Colonic mucosa (tissue), 4 donors: ENCODE measurements at regions not wholly inside any gene's neighbourhood (a gene's known extent, or its start where the extent isn't known, plus 50 kb on each side); places are given as distances from the start of the nearest gene placed in this dataset.
A peak's percentile ranks its signal among the peaks of the same experiment; 100 is the strongest.

Experiments
- DNase-seq: peaks from one replicate; pipeline ENCODE4 v3.0.0-alpha.2; 2020
- H3K27ac ChIP-seq: fragments of 200-600 bp; one replicate; pipeline ENCODE4 v1.8.0; 2021
- H3K27me3 ChIP-seq: fragments of 200-600 bp; one replicate; pipeline ENCODE4 v1.8.0; 2021
- H3K36me3 ChIP-seq: fragments of 200-600 bp; one replicate; pipeline ENCODE4 v1.8.0; 2021
- H3K4me1 ChIP-seq: fragments of 200-600 bp; one replicate; pipeline ENCODE4 v1.8.0; 2021; ENCODE audit warnings: mild to moderate bottlenecking
- H3K4me3 ChIP-seq: fragments of 200-600 bp; one replicate; pipeline ENCODE4 v1.8.0; 2021
- H3K9ac ChIP-seq, 2 donors: one replicate each; pipeline ENCODE4 v1.7.0; 2013; ENCODE audit warnings: control low read depth in 2 of 2, low read depth in 2 of 2, low read length in 2 of 2
- H3K9me3 ChIP-seq: fragments of 200-600 bp; one replicate; pipeline ENCODE4 v1.8.0; 2021
- intact Hi-C: fragments of 100-400 bp; cut with DNase I; formaldehyde crosslinking; loops from one replicate; pipeline ENCODE4 v1.14.1; 2022
- TF ChIP-seq, protein P1 (sequence below): fragments of 200-600 bp; IDR thresholded peaks from one replicate; pipeline ENCODE4 v1.8.0; 2022; ENCODE audit warnings: antibody characterized with exemption, mild to moderate bottlenecking
- donor health status: healthy.
- donor health status: DM: no; HTN: no; CAD: no.
- donor health status: DM: no; HTN: no; CAD: no.

DNA sequence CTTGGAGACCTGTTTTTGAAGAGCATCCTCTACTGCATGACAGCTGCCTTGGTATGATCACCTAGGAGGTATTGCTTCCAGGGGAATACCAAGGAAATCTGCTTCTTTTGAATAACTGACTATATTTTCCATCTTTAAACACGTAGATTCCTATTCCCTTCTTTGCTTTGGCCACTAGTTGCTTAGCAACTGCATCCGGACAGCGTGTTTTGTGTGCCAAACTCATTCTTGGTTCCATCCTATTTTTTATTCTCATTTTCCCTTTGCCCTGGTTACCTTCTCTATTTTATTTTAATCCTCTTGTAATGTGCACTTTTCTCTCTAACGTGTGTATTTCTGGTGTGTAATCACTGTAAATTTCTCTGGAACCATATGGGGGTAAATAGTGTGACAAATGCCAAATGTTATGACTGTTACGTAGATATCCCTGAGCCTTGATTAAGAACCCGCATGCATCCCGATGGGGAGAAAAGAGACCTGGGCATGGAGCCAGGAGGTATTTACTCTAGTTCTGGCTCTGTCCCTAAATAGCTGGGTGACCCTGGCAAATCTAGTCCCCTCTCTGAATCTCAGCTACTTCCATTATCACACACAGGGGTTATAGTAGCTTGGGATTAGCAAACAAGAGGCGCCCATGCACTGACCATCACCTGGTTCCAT lies 241.7 kb downstream of the MIAT start:
- intact Hi-C loops = no loop called here
- Histone ChIP-seq H3K36me3 (no peaks in the 10 kb centered on the region), H3K4me3 (no peak overlapping the region), H3K27ac (no peak overlapping the region), H3K4me1 (no peaks in the 10 kb centered on the region), H3K9ac (no peak overlapping the region), H3K27me3 (peaks cover 10% of the 10 kb centered on the region), H3K9me3 (no peaks in the 10 kb centered on the region)
- TF ChIP-seq, protein P1, sequence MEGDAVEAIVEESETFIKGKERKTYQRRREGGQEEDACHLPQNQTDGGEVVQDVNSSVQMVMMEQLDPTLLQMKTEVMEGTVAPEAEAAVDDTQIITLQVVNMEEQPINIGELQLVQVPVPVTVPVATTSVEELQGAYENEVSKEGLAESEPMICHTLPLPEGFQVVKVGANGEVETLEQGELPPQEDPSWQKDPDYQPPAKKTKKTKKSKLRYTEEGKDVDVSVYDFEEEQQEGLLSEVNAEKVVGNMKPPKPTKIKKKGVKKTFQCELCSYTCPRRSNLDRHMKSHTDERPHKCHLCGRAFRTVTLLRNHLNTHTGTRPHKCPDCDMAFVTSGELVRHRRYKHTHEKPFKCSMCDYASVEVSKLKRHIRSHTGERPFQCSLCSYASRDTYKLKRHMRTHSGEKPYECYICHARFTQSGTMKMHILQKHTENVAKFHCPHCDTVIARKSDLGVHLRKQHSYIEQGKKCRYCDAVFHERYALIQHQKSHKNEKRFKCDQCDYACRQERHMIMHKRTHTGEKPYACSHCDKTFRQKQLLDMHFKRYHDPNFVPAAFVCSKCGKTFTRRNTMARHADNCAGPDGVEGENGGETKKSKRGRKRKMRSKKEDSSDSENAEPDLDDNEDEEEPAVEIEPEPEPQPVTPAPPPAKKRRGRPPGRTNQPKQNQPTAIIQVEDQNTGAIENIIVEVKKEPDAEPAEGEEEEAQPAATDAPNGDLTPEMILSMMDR = no peak
- DNase-seq = no peak

DNA sequence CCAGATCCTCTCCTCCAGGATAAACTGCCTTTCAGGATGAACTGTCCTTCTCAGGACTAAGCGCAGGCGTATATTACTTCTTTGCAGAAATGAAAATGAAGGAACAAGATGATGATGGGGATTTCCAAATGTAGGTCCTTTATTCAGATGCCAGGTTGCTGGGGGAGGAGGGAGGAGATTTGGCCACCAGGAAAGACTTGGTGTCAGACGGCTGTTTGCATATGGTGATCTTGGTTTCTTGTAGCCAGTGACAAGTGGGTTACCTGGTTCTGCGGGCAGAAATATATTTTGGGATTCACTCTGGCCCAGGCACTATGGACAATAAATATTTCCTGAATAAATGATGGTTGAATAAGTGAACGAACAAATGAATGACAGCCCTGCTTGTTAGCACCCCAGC lies 243.4 kb downstream of the MIAT start:
- intact Hi-C loops = no loop called here
- Histone ChIP-seq H3K27me3 (peaks cover 10% of the 10 kb centered on the region), H3K9me3 (no peaks in the 10 kb centered on the region), H3K36me3 (no peaks in the 10 kb centered on the region), H3K27ac (no peak overlapping the region), H3K4me1 (no peaks in the 10 kb centered on the region), H3K4me3 (no peak overlapping the region), H3K9ac (no peak overlapping the region)
- TF ChIP-seq, protein P1 = no peak
- no peak for DNase-seq

DNA sequence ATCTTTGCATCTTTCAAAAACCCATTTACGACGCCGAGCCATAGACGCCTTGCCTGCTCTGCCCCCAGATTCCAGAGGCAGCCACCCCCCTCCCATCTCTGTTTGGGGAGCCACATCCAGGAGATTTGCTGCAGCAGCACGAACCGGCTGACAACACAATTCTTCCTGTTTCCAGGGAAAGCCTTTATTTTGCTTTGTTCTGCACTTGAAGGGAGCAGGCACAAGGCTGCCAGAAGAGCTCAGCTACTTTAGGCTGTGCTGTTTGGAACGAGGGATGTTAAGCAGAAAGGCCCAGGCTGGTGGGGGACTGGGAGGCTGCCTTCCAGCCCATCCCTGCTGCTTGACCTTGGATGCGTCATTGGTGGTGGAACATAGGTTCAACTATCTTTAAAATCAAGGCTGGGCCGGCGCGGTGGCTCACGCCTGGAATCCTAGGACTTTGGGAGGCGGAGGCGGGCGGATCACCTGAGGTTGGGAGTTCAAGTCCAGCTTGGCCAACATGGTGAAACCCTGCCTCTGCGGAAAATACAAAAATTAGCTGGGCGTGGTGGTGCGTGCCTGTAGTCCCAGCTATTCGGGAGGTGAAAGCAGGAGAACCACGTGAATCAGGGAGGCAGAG lies 243.9 kb downstream of the MIAT start:
- H3K27me3 ChIP-seq = peaks cover 10% of the 10 kb centered on the region

DNA sequence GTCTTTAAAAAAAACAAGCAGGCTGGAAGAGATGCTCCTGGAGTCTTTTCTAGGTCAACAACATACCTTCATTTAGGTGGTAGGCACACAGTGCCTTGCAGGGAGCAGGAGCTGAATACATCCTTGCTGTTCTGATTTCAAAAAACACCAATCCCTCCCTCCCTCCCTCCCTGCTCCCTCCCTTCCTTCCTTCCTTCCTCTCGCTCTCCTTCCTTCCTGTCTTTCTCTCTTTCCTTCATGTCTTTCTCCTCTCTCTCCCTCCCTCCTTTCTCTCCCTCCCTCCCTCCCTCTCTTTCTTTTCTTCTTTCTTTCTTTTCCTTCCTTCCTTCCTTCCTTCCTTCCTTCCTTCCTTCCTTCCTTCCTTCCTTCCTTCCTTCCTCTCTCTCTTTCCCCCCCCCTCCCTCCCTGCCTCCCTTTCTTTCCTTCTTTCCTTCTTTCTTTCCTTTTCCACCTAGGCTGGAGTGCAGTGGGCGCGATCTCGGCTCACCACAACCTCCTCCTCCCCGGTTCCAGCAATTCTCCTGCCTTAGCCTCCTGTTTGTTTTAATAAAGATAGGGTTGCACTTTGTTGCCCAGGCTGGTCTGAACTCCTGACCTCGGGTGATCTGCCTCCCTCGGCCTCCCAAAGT lies 245.1 kb downstream of the MIAT start:
- H3K4me3 ChIP-seq = no peak overlapping the region
- peaks cover 10% of the 10 kb centered on the region for H3K27me3 ChIP-seq
- no peaks in the 10 kb centered on the region for H3K4me1 ChIP-seq
- H3K9ac ChIP-seq = peak overlapping the region in 1 of 2 donors; percentile 24
- TF ChIP-seq, protein P1 = no peak
- H3K9me3 ChIP-seq = no peaks in the 10 kb centered on the region
- no peak for DNase-seq
- H3K36me3 ChIP-seq = no peaks in the 10 kb centered on the region
- intact Hi-C loops = no loop called here
- H3K27ac ChIP-seq = no peak overlapping the region

More for the DNA sequence above, 243.9 kb downstream of the MIAT start:
- Histone ChIP-seq H3K9me3 (no peaks in the 10 kb centered on the region), H3K4me1 (no peaks in the 10 kb centered on the region), H3K27ac (no peak overlapping the region), H3K36me3 (no peaks in the 10 kb centered on the region), H3K9ac (no peak overlapping the region), H3K4me3 (no peak overlapping the region)
- intact Hi-C loops = no loop called here
- no peak for DNase-seq
- TF ChIP-seq, protein P1 = no peak

DNA sequence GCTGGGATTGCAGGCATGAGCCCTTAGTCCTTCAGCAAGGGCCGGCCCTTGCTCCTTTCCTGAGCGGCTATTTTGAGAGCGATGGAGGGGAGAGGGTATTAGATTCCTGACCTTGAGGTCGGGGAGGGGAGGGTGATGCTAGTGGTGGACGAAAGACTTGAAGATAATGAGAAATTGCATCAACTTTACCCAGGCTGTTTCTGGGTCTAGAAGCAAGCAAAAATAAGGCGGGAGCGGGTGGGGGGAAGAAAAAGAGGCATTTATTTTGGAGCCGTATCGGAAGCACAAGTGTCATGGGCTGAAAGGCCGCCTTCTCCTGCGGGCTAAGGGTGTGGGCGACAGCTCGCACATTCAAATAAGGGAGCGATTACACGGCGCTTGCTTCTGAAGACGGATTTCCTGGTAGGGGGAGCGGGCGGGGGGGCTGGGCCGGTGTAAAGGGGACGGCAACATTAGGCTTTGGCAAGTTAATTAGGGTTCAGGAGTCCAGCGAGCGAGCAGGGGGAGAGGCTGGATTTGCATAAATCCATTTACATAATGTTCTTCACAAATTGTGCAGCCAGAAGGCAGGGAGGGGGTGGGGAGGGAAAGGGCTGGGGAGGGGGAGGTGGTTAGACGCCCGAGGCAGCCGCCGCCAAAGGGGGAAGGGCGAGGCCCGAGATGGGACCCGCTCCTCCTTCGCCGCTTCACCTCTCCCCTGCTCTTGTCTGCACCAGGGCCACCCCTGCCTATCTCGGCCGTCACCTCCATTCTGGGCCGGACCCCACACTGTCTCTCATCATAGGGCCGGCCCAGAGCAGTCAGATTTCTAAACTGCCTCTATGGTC lies 245.9 kb downstream of the MIAT start:
- no peaks in the 10 kb centered on the region for H3K9me3 ChIP-seq
- intact Hi-C loops = no loop called here
- peaks cover 10% of the 10 kb centered on the region for H3K27me3 ChIP-seq
- peak overlapping the region in 1 of 2 donors; percentile 24 for H3K9ac ChIP-seq
- no peak overlapping the region for H3K4me3 ChIP-seq
- H3K4me1 ChIP-seq = no peaks in the 10 kb centered on the region
- H3K27ac ChIP-seq = no peak overlapping the region
- no peaks in the 10 kb centered on the region for H3K36me3 ChIP-seq
- TF ChIP-seq, protein P1 = no peak
- DNase-seq = no peak
